ENCODE measurements at regions not wholly inside any gene's neighbourhood (a gene's known extent, or its start where the extent isn't known, plus 50 kb on each side); places are given as distances from the start of the nearest gene placed in this dataset.

DNA sequence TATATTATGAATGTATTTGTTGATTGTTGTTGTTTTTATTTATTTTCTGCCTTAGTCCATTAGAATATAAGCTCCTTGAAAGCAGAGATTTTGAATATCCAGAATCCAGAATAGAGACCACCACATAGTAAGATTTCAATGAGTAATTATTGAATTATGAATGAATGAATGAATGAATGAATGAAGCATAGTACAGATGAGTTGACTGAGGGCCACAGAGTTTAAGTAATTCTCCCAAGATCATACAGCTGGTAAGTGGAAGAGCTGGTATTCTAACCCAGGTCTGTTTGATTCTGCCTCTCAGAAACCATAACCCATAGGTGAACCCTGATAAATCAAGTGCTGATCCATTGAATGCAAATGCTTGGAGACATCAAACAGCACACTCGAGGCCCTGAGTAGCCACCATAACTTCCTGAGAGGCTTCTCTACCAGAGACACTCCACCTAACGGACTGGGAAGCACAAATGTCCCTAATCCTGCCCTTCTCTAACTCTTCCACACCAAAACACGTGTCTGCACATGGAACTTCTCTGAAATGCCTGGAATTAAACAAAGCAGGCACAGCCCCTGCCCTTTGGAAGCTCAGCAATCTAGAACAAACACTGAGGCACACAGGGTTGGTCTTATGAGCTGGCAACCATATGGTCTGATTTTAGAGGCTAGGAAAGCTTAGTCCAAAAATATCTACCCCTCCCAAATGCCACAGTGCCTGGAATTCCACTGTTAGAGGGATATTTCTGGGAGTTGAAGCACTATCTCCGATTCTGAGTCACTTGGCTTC is 190.1 kb downstream of the FOXO1 start:
- no peak for TF ChIP-seq ZNF622 (IDR thresholded peaks at IDR 0.05)
- no peak for TF ChIP-seq POLR2A (IDR thresholded peaks at IDR 0.05; ENCODE audit: low read depth, low read length)
- no peak for TF ChIP-seq HDAC6 (IDR thresholded peaks at IDR 0.05; ENCODE audit: unreplicated experiment)
- TF ChIP-seq EGR1 (IDR thresholded peaks at IDR 0.05; ENCODE audit: borderline replicate concordance in 1 of 2, low read depth in 2 of 2, low read length in 2 of 2): no peak
- TF ChIP-seq ZZZ3 (IDR thresholded peaks at IDR 0.05; ENCODE audit: control insufficient read depth, insufficient read length, low read depth): no peak
- TF ChIP-seq, protein P1, sequence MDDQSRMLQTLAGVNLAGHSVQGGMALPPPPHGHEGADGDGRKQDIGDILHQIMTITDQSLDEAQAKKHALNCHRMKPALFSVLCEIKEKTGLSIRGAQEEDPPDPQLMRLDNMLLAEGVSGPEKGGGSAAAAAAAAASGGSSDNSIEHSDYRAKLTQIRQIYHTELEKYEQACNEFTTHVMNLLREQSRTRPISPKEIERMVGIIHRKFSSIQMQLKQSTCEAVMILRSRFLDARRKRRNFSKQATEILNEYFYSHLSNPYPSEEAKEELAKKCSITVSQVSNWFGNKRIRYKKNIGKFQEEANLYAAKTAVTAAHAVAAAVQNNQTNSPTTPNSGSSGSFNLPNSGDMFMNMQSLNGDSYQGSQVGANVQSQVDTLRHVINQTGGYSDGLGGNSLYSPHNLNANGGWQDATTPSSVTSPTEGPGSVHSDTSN (IDR thresholded peaks at IDR 0.05; ENCODE audit: insufficient replicate concordance, low read depth, low read length): no peak
- TF ChIP-seq, protein P2, sequence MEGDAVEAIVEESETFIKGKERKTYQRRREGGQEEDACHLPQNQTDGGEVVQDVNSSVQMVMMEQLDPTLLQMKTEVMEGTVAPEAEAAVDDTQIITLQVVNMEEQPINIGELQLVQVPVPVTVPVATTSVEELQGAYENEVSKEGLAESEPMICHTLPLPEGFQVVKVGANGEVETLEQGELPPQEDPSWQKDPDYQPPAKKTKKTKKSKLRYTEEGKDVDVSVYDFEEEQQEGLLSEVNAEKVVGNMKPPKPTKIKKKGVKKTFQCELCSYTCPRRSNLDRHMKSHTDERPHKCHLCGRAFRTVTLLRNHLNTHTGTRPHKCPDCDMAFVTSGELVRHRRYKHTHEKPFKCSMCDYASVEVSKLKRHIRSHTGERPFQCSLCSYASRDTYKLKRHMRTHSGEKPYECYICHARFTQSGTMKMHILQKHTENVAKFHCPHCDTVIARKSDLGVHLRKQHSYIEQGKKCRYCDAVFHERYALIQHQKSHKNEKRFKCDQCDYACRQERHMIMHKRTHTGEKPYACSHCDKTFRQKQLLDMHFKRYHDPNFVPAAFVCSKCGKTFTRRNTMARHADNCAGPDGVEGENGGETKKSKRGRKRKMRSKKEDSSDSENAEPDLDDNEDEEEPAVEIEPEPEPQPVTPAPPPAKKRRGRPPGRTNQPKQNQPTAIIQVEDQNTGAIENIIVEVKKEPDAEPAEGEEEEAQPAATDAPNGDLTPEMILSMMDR (IDR thresholded peaks at IDR 0.05 in 2 of 3, conservative IDR thresholded peaks at IDR 0.05 in 1 of 3; ENCODE audit: control insufficient read depth in 2 of 3, extremely low read depth in 1 of 3, insufficient read depth in 1 of 3, low read depth in 3 of 3, low read length in 3 of 3): no peak
